K562 (cell line): ENCODE measurements at regions not wholly inside any gene's neighbourhood (a gene's known extent, or its start where the extent isn't known, plus 50 kb on each side); places are given as distances from the start of the nearest gene placed in this dataset.

Experiments
- ARHGAP35 ChIP-seq: fragments of 450-650 bp; IDR thresholded peaks from 2 replicates; pipeline ENCODE4 v1.6.1; 2018; ENCODE audit not compliant: partially characterized antibody
- ARID1B ChIP-seq: fragments of 450-650 bp; IDR thresholded peaks from 2 replicates; pipeline ENCODE4 v1.6.1; 2016; ENCODE audit warnings: antibody characterized with exemption, mild to moderate bottlenecking, inconsistent platforms
- BRCA1 ChIP-seq, 2 experiments: fragments of 450-650 bp in 1 of 2; sonication (generic) in 1 of 2; formaldehyde crosslinking in 1 of 2; IDR thresholded peaks; 2 replicates each; pipeline versions ENCODE4 v1.5.0 to v1.6.1; 2017 to 2020; ENCODE audit warnings: mild to moderate bottlenecking in 1 of 2, missing genetic modification reagents in 1 of 2
- HIVEP1 ChIP-seq: fragments of 250-450 bp; sonication (Bioruptor Pico); IDR thresholded peaks from 2 replicates; pipeline ENCODE4 v1.4.0; 2020; ENCODE audit warnings: mild to moderate bottlenecking
- KDM4B ChIP-seq, 2 experiments: fragments of 450-650 bp in 1 of 2; sonication (generic) in 1 of 2; IDR thresholded peaks; 2 replicates each; pipeline ENCODE4 v1.6.1; 2016 to 2017; ENCODE audit warnings: borderline replicate concordance in 2 of 2, antibody characterized with exemption in 1 of 2, low read depth in 1 of 2, mild to moderate bottlenecking in 1 of 2
- KLF10 ChIP-seq: fragments of 250-450 bp; sonication (Bioruptor Pico); IDR thresholded peaks from 2 replicates; pipeline ENCODE4 v1.6.1; 2021; ENCODE audit warnings: matching md5 sums
- MTA3 ChIP-seq: fragments of 450-650 bp; formaldehyde crosslinking; IDR thresholded peaks from 2 replicates; pipeline ENCODE4 v1.6.1; 2017; ENCODE audit warnings: mild to moderate bottlenecking, borderline replicate concordance
- SMAD1 ChIP-seq: fragments of 150-350 bp; IDR thresholded peaks from 2 replicates; pipeline ENCODE4 v1.6.1; 2014; ENCODE audit warnings: low read length, low read depth; ENCODE audit not compliant: partially characterized antibody
- TAF1 ChIP-seq: IDR thresholded peaks from 2 replicates; pipeline ENCODE4 v1.6.1; 2011; ENCODE audit warnings: mild to moderate bottlenecking, low read length, moderate library complexity; ENCODE audit not compliant: insufficient read depth, control insufficient read depth, severe bottlenecking; ENCODE audit errors: extremely low read depth
- TF ChIP-seq, protein P1 (sequence below): fragments of 200-800 bp; sonication (Bioruptor generic); IDR thresholded peaks from 2 replicates; pipeline ENCODE4 v1.6.1; 2017; ENCODE audit warnings: missing genetic modification characterization, missing compliant biosample characterization
- TF ChIP-seq, protein P2 (sequence below), 2 experiments: fragments of 150-350 bp in 1 of 2; IDR thresholded peaks; 2 replicates each; pipeline ENCODE4 v1.6.1; 2012 to 2016; ENCODE audit warnings: low read depth in 2 of 2, low read length in 2 of 2, mild to moderate bottlenecking in 1 of 2, moderate library complexity in 1 of 2
- TF ChIP-seq, protein P3 (sequence below): fragments of 450-650 bp; IDR thresholded peaks from 2 replicates; pipeline ENCODE4 v1.6.1; 2017; ENCODE audit warnings: mild to moderate bottlenecking, moderate library complexity
- TF ChIP-seq, protein P4 (sequence below), 2 experiments: IDR thresholded peaks; 2 replicates each; pipeline ENCODE4 v1.6.1; 2011; ENCODE audit warnings: borderline replicate concordance in 1 of 2, control low read depth in 1 of 2, low read depth in 1 of 2, low read length in 1 of 2, mild to moderate bottlenecking in 1 of 2, mixed read lengths in 1 of 2, moderate library complexity in 1 of 2; ENCODE audit not compliant: insufficient read depth in 1 of 2, insufficient read length in 1 of 2, poor library complexity in 1 of 2, severe bottlenecking in 1 of 2; ENCODE audit errors: extremely low read depth in 1 of 2
- TF ChIP-seq, protein P5 (sequence below): sonication (generic); formaldehyde crosslinking; IDR thresholded peaks from 2 replicates; pipeline ENCODE4 v1.8.1; 2022; ENCODE audit warnings: missing genetic modification reagents

DNA sequence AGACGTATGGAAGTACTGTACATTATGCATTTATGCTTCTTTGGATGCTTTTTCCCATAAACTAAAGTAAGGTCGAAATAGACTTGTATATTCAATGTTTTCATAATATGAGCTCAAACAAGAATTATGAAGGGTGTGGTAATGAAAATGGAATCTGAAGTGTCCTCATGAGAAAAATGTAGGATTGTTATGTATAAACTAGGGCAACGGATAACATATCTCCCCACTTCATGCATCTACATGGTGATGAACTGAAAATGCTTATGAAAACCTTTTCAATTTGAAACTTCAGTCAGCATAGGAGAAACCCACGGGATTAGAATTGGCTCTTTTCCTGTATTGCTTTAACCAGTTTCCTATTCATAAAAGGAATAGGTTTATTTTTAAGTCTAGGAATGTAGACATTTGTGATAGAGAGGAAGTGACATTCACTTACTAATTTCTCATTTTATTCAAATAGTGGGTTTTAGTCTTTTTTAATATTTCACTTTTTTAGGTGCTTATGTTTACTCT lies 608.2 kb upstream of the GCFC2 start:
- TF ChIP-seq SMAD1: no peak
- TF ChIP-seq BRCA1 (IDR thresholded peaks at IDR 0.05): no peak
- TF ChIP-seq BRCA1 (CRISPR knock-in tag; IDR thresholded peaks at IDR 0.05): no peak
- no peak for TF ChIP-seq MTA3
- no peak for TF ChIP-seq HIVEP1 (CRISPR knock-in tag)
- no peak for TF ChIP-seq KDM4B (IDR thresholded peaks at IDR 0.05; ENCODE audit: borderline replicate concordance in 2 of 2, low read depth in 1 of 2)
- TF ChIP-seq, protein P1, sequence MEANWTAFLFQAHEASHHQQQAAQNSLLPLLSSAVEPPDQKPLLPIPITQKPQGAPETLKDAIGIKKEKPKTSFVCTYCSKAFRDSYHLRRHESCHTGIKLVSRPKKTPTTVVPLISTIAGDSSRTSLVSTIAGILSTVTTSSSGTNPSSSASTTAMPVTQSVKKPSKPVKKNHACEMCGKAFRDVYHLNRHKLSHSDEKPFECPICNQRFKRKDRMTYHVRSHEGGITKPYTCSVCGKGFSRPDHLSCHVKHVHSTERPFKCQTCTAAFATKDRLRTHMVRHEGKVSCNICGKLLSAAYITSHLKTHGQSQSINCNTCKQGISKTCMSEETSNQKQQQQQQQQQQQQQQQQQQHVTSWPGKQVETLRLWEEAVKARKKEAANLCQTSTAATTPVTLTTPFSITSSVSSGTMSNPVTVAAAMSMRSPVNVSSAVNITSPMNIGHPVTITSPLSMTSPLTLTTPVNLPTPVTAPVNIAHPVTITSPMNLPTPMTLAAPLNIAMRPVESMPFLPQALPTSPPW: no peak
- TF ChIP-seq KLF10 (CRISPR knock-in tag): no peak
- TF ChIP-seq, protein P2, sequence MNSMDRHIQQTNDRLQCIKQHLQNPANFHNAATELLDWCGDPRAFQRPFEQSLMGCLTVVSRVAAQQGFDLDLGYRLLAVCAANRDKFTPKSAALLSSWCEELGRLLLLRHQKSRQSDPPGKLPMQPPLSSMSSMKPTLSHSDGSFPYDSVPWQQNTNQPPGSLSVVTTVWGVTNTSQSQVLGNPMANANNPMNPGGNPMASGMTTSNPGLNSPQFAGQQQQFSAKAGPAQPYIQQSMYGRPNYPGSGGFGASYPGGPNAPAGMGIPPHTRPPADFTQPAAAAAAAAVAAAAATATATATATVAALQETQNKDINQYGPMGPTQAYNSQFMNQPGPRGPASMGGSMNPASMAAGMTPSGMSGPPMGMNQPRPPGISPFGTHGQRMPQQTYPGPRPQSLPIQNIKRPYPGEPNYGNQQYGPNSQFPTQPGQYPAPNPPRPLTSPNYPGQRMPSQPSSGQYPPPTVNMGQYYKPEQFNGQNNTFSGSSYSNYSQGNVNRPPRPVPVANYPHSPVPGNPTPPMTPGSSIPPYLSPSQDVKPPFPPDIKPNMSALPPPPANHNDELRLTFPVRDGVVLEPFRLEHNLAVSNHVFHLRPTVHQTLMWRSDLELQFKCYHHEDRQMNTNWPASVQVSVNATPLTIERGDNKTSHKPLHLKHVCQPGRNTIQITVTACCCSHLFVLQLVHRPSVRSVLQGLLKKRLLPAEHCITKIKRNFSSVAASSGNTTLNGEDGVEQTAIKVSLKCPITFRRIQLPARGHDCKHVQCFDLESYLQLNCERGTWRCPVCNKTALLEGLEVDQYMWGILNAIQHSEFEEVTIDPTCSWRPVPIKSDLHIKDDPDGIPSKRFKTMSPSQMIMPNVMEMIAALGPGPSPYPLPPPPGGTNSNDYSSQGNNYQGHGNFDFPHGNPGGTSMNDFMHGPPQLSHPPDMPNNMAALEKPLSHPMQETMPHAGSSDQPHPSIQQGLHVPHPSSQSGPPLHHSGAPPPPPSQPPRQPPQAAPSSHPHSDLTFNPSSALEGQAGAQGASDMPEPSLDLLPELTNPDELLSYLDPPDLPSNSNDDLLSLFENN (IDR thresholded peaks at IDR 0.05; ENCODE audit: low read depth in 2 of 2, low read length in 2 of 2): no peak
- no peak for TF ChIP-seq ARID1B
- TF ChIP-seq ARHGAP35: no peak
- TF ChIP-seq TAF1: no peak
- TF ChIP-seq, protein P3, sequence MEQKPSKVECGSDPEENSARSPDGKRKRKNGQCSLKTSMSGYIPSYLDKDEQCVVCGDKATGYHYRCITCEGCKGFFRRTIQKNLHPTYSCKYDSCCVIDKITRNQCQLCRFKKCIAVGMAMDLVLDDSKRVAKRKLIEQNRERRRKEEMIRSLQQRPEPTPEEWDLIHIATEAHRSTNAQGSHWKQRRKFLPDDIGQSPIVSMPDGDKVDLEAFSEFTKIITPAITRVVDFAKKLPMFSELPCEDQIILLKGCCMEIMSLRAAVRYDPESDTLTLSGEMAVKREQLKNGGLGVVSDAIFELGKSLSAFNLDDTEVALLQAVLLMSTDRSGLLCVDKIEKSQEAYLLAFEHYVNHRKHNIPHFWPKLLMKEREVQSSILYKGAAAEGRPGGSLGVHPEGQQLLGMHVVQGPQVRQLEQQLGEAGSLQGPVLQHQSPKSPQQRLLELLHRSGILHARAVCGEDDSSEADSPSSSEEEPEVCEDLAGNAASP: no peak
- TF ChIP-seq, protein P4, sequence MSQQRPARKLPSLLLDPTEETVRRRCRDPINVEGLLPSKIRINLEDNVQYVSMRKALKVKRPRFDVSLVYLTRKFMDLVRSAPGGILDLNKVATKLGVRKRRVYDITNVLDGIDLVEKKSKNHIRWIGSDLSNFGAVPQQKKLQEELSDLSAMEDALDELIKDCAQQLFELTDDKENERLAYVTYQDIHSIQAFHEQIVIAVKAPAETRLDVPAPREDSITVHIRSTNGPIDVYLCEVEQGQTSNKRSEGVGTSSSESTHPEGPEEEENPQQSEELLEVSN (IDR thresholded peaks at IDR 0.05; ENCODE audit: borderline replicate concordance in 1 of 2, extremely low read depth in 1 of 2, insufficient read depth in 1 of 2, insufficient read length in 1 of 2, low read depth in 1 of 2, low read length in 1 of 2, poor library complexity in 1 of 2, severe bottlenecking in 1 of 2): no peak
- TF ChIP-seq, protein P5, sequence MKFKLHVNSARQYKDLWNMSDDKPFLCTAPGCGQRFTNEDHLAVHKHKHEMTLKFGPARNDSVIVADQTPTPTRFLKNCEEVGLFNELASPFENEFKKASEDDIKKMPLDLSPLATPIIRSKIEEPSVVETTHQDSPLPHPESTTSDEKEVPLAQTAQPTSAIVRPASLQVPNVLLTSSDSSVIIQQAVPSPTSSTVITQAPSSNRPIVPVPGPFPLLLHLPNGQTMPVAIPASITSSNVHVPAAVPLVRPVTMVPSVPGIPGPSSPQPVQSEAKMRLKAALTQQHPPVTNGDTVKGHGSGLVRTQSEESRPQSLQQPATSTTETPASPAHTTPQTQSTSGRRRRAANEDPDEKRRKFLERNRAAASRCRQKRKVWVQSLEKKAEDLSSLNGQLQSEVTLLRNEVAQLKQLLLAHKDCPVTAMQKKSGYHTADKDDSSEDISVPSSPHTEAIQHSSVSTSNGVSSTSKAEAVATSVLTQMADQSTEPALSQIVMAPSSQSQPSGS (CRISPR knock-in tag): no peak
